Islet of Langerhans (tissue), 1 donor: ENCODE measurements at regions not wholly inside any gene's neighbourhood (a gene's known extent, or its start where the extent isn't known, plus 50 kb on each side); places are given as distances from the start of the nearest gene placed in this dataset.

Experiments used
- FAIRE-seq: peaks from one replicate; lab custom pipeline; 2011; peaks lifted over from hg19 to GRCh38; lab: Jason Lieb, UNC

DNA sequence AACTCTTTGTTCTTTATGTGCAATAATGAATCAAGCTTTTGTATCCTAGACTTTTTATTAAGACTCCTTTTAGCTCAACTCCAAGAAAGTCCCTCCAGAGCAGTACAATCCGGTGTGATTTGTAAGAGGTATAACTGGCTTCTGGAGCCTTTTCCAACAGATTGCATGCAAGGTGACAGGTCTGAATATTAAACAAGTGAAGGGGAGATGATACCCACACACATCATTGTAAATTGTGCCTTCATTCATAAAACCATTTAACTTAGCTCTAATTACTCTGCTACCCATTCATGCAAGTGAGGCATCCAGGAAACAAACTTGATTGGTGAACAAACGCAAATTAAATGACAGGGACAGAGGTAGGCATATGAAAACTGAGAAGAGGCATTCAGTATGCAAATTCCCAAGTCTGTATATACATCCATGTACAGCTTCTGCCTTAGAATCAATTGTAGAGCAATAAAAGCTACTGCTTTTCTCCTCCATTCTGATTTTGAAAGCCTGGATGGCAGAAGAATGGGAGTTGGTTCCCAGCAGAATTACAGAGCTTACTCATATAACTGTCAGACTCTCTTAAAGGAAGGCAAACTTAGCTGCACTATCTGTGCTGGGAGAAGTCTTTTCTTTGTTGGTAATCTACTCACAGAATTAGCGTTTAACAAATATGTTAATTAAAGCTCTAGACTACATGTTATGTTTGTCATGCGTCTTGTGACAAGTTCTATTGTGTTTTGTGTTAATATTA is 261.0 kb upstream of the CDH6 start:
- FAIRE-seq: no peak

DNA sequence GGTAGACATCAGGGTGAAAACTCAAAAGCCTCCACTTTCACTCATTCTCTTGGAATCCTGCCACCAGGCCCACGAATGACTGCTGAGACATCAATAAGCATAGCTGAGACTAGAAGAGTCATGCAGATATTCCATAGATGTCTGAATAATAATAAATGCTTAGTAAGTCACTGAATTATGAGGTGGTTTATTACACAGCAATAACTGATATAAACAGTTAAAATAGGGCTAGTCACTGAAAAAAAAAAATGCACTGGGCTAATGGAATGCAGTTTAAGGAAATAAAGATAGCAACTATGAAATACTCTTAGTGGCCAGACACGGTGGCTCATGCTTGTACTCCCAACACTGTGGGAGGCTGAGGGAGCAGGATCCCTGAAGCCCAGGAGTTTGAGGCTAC is 262.8 kb upstream of the CDH6 start:
- FAIRE-seq: no peak

DNA sequence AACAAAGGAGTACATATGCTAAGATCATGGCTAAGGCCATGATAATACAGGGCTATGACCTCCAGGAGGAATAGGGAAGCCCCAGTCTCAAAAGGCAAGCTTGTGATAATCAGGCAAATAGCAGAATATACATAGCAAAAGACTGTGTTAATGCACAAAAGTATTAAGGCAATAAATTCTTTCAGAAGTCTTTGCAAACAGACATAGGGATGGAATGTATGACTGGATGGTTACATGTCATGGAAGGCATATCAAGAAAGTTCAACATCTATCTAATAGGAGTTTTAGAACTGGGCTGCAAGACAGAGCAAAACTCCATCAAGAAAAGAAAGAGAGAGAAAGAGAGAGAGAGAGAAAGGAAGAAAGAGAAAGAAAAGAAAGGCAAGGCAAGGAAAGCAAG is 264.5 kb upstream of the CDH6 start:
- no peak for FAIRE-seq

DNA sequence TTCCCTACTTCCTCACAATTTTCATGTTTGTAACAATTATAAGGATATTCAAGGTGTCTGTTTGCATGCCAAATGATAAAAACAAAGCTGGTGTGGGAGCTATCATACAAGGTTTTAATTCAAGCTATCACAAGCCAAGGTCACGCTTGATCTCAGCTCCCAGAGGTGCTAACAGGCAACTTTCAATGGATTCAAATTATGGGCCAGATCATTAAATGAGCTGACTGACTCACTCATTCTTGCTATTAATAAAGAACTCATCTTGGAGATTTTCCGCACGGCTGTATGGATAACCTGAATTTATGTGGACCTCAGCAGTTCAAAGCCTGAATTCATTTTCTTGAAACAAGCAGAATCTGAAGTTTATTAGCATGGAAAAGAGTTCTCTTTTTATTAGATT is 267.3 kb upstream of the CDH6 start:
- FAIRE-seq: peak; percentile 92

DNA sequence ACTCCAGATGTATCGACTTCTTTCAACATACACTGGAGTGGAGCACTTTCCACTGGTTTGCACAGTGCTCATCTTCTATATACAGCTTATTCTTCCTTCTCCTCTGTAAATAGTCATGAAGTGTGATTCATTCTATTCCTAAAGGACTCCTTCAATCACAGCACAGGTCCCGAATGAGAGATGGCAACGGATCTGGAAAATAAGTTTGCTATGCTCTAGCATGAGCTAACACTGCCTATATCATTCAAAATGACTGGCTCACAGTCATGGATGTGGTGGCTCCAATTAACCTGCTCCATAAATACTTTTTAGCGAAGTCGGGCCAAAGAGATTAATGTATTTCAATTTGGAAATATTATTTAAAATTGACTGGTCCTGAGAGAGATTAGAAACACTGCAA is 272.1 kb upstream of the CDH6 start:
- FAIRE-seq: no peak

DNA sequence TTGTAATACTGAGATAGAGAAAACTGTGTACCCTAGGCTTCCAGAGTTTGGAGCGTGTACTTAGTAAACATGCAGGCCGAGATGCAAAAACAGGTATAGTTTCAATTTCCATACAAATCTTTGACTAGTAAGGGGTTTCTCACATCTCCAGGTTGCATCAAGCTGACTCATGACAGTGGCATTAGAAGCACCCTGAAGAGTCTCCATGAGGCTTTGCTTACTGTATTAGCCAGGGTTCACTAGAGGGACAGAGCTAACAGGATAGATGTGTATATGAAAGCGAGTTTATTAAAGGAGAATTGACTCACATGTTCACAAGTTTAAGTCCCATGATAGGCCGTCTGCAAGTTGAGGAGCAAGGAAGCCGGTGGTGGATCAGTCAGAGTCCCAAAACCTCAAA is 275.3 kb upstream of the CDH6 start:
- FAIRE-seq: no peak

DNA sequence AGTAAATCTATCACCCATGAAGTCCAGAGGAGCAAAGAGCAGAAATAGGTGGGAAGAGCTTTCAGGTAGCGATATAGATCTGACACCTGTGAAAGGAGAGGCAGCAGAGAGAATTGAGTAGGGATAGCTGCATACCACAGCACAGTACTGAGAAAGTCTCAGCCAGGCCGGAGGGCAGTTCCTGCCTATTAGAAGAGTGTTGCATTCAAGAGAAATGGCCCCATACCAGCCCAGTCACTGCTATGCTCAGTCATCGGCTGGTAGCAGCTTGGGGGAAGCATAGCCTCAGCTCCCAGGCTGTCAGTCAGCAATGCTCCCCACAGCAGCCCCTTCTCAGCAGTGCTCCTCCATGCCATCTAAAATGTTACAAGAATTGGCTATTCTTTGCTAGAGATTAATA is 285.1 kb upstream of the CDH6 start:
- FAIRE-seq: no peak

DNA sequence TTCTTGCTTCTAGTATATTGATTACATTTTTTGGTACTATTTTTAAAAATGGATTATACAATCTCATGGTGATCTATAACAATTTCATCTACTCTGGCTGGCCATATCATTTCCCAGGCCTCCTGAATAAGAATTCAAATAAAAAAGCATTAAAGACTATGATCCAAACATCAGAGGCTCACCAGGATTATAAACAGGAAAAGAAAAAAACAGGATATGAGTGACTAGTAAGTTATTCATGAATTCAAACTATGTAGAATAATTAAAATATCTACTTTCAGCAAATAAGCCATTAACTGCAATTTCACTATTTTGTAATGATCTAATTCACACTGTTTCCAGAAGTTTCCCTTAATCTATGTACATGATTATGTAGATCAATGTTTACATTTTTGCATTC is 293.1 kb upstream of the CDH6 start:
- FAIRE-seq: no peak

DNA sequence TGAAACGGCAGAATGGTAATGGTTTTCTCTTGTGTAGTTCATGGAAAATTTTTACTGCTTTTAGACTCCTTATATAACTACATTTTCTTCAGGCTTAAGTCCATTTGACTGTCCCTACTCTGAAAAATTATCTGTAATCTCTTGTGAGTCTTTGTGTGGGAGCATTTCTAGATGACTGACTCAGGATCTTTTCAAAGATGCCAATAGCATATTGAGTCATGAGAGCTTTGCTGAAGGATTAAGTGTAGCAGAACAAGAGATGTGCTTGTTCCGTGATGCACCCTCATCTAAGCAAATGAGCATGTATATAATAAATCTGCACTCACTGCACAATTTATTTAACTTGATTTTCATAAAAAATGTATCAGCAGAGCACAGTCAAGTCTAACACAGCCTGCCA is 298.7 kb upstream of the CDH6 start:
- no peak for FAIRE-seq

DNA sequence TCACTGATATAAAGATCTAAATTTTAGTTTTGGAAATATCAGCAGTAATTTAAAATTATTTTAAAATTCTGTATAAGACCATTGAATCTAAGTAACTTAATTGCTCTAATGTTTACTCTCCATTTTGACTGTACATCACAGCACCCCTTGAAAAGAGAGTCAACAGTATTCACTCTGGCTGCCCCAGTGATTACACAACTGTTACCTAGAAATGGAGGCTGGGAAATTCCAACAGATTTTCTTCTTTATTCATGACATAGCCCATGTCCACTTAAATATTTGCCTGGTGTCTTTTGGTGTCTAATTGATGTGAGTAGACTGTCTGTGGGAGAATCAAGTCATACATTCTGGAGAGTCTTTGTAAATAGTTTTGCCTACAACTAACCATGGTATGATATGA is 301.8 kb upstream of the CDH6 start:
- FAIRE-seq: no peak

DNA sequence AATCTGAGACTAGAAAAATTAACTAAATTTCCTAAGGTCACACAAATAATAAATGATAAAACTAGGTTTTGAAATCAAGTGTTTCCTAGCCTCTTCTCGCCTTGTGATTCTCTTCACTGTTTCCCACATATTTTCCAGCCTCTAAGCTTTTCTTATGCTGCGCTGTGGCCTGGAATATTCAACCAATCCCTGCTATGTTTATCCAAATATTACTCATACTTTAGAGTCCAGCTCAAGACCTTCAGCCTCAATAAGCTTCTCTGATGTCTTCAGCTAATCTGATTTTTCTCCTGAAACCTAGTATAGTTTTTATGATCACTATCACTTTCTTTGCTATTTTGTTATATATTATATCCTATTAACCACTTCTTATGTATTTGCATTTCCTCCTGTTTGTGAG is 303.1 kb upstream of the CDH6 start:
- FAIRE-seq: no peak

DNA sequence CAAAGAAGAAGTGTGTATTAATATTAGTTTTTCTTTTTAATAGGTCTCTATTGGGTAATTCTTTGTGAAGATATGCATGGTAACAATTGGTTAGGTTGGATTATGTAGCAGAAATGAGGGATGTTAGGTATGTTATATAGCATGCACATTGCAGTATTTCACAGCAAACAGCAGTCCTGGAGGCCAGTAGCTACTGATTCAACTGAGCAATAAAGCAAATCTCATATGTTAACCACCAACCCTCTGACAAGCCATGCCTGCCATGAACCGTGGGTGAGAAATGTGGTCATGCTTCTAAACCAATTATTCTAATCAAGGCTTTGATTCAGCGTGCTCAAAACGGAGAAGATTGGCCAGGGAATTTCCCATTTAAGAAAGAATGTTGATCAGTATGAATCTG is 313.0 kb upstream of the CDH6 start:
- no peak for FAIRE-seq

DNA sequence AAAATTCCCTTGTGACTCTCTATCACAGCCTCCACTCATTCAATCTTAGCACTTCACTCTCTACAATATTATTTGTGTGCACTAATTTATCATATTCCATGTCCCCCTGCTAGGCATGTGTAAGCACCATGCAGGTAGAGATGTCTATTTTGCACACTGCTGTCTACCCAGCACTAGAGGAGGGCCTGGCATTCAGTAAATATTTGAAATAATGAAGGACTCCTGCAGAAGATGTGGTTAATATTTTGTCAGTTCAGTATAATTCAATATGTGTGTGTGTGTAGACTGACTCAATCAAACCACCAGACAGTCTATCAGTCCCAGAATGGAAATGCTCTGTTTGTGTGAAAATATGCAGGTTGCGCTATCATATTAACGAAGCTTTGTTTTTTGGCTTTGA is 313.6 kb upstream of the CDH6 start:
- no peak for FAIRE-seq

DNA sequence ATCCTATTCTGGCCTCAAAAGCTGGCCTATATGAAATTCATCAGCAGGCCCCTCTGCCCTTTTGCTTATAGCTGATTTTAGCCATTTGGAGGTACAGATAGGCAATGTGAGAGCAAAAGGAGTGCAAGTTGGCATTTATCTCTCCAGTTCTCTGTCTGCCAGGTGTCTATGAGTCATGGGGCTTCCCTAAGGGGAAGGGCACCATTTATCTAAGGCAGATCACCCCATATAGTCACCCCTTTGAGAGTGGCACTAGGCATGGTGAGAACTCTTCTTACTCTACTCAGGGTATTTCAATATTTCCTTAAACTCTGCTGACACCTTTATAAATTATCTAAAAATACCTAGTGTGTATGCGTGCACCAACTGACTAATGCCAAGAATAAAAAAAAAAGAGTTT is 314.7 kb upstream of the CDH6 start:
- FAIRE-seq: no peak

DNA sequence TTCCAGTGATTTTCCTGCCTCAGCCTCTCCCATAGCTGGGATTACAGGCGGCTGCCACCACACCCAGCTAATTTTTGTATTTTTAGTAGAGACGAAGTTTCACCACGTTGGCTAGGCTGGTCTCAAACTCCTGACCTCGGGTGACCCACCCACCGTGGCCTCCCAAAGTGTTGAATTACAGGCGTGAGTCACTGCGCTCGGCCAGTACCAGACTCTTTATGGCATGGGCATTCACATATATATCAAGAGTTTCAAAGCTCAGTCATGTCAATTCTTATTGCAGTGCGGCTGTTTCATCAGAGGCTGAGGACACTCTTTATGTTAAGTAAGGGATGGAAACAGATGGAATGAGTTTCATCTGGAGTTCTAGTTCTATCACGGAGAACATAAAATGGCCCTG is 315.2 kb upstream of the CDH6 start:
- FAIRE-seq: no peak

DNA sequence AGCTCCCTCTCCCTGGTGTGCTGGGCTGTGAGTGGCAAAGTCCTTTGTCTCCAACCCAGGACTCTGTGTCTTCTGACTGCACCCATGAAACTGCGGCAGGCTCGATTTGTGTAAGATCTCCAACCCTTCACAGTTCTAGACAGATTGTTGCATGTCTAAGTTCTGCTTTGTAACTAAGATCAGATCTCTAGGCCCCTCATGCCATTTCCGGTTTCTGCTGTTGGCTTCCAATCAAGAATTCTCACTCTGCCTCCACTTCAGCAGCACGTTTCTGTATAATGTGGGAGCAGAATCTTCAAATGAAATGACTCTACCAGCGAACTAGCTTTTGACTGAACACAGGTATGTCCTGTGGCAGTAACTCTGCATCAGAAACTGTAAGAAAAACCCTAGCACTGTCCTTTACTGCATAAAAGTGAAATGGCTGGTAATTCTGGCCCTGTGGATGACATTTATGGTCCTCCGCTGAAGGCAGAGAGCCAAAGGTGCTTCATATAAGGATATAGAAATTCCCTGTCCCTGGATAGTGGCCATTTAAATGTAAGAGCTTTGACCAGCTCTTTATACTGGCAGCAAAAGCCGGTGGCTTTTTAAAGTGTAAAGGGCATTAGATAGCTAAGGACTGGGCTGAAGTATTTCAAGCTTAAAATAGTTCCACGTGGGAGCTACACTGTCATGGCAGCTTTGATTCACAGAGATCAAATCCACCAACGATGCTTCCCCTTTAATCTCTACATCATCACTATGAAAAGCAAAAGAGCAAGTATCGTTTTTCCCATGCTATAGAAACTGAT is 319.0 kb upstream of the CDH6 start:
- no peak for FAIRE-seq

DNA sequence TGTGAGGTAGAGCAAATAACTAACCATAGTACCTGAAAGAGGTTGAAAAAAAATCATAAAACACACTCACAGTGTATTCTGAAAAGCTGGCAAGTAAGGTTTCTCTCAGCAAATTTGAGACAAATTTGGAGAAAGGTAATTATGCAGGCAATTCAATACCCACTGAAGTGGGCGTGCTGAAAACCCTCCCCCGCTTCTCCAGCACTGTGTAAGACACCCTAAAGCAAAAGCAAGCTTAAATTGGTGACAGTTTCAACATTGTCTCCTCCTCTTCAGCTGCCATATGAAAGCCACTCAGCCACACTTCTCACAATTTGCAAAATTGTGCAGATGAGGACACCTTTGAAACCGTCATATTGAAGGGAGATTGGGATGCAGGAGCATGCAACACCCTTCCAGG is 322.3 kb upstream of the CDH6 start:
- no peak for FAIRE-seq

DNA sequence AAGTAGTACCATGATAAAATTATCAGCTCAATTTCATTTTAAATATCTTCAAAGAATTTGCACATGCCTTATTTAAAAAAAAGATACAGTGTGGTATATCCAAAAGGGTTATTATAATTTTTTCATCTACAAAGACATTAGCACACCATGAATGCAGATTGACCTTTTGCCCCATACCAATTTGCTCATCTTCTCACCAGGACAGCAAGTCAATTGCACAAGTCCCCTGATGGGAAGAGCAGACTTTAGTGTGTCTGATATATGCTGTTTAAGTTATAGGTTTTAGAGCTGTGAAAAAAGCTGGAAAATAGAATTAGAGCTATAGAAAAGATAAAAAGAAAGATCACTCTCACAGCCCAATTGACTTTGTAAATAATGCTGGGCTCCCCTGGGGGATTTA is 325.8 kb upstream of the CDH6 start:
- no peak for FAIRE-seq

DNA sequence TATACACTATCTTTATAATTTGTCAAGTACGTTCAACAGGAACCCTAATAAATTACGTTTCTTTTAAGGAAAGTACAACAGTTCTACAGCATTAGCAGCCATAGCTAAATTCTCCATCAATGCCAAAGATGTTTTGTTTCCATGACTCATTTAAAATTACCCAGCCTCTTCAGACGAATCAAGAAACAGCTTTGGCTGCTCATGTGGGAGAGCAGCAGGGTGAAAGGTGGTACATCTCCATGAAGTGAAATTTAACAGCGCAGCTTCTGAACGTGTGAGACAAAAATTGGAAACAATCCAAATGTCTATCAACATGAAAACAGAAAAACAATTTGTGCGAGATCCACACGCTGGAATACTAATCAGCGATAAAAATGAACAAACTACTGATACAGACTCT is 327.3 kb upstream of the CDH6 start:
- FAIRE-seq: no peak

DNA sequence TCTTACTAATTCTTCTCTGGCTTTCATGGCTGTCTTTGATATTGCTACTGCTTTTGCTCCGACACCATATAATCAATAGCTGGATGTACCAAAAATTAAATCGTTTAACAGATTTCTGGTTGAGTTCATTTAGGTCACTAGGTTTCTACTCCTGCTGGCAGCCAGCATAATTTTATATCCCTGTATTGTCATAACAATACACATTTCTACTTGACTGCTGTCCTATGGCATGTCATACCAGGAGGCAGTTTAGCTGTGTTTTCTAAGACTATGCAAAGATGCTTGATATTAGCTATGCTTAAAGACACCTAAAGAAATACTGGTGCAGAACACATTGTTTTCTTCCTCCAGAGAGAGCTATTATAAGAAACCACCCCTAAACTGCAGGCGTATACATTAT is 337.2 kb upstream of the CDH6 start:
- FAIRE-seq: no peak

DNA sequence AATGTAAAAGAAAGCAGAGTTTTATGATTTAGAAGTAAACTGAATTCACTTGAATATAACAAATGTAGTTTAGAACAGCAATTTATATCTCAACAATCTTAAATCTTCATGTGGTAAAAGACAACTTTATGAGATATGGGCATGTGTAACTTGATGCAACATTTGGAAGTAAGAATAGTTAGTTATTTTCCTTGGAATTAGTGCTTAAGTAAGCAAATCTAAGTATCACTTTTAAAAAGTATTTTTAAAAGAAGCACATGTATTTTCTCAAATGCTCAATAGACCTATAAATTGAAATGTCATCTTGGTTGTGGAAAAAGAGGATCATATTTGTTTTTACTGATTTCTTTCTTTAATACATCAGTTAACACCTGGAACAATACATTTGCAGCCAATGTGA is 340.3 kb upstream of the CDH6 start:
- FAIRE-seq: no peak

DNA sequence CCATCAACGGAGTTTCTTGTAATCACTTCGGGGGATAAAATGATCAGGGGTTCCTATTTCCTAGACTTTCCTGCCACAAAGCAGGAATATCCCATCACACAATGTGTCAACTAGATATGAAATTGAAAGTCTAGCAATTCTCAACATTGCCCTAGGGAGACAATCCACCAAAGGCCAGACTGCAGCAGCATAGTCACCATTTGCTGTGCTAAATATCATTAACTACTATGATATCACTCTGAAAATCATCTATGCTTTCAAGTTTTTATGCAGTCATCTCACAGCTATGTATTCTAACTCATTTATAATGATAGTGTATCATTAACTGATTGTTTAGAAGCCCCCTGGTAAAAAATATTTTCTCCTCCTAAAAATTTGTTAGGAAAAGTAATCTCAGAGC is 342.6 kb upstream of the CDH6 start:
- FAIRE-seq: no peak

DNA sequence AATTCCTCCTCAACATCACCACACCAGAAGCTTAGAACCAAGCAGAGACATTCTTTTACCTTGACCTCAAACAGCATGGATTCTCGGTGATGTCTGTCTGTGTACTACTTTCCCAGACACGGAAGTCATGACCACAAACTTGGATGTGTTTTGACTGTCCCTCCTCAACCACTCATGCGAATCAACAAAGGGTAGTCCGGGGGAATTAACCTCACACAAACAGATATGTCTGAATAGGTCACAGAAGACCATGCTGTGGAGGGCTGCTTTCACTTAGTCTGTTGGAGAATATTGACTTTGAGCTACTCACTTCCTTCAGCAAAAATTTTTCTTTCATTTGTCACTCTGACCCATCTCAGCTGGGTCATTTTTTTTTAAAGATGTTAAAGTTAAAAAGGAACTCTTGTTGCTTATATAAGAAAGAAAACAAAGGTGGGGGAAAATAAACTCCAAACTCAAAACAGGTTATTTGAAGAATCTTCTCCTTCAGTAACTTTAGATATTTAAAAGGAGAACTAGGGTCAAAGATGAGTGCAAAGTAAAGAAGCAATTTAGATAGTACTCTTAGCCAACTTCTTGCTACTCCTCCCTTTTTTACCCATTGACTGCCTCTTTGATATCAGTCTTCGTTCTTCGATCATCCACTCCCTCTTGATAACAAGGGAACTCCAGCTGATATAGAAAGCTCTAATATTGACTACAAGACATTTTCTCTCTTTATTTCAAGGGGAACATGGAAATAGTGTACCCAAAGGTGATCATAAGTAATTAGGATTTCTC is 343.4 kb upstream of the CDH6 start:
- FAIRE-seq: no peak
